GM11168 (cell line): ENCODE measurements at regions not wholly inside any gene's neighbourhood (a gene's known extent, or its start where the extent isn't known, plus 50 kb on each side); places are given as distances from the start of the nearest gene placed in this dataset.
"Not testable (repeated sequence)": the region's sequence is repeated elsewhere in the genome, so short reads cannot be mapped to it uniquely, and the experiment has no call there.

Experiments
- in situ Hi-C: fragments of 300-500 bp; cut with MboI; formaldehyde crosslinking; loops from one replicate; pipeline ENCODE4 v1.12.0; 2022; ENCODE audit warnings: low sequenced_read_pairs; ENCODE audit not compliant: unreplicated experiment

GRCh38 chr12:92396647-92397252 lies 251.1 kb upstream of the BTG1 start:
- in situ Hi-C loops: no loop called here

GRCh38 chr12:92395322-92395721 lies 249.7 kb upstream of the BTG1 start:
- in situ Hi-C loops: no loop called here

- in situ Hi-C loops: no loop called here
Measured at GRCh38 chr12:92394895-92395294, 249.2 kb upstream of the BTG1 start.

- in situ Hi-C loops: no loop called here
Measured at GRCh38 chr12:92393504-92393903, 247.9 kb upstream of the BTG1 start.

- in situ Hi-C loops: not testable (repeated sequence)
Measured at GRCh38 chr12:92391726-92392125, 246.1 kb upstream of the BTG1 start.

GRCh38 chr12:92389466-92389865 lies 243.8 kb upstream of the BTG1 start:
- in situ Hi-C loops: no loop called here

GRCh38 chr12:92385296-92385695 lies 239.7 kb upstream of the BTG1 start:
- in situ Hi-C loops: no loop called here

GRCh38 chr12:92384571-92384970 lies 238.9 kb upstream of the BTG1 start:
- in situ Hi-C loops: no loop called here

- in situ Hi-C loops: no loop called here
Measured at GRCh38 chr12:92382383-92382878, 236.8 kb upstream of the BTG1 start.

- in situ Hi-C loops: no loop called here
Measured at GRCh38 chr12:92381856-92382255, 236.2 kb upstream of the BTG1 start.

- in situ Hi-C loops: no loop called here
Measured at GRCh38 chr12:92378682-92379479, 233.2 kb upstream of the BTG1 start.

GRCh38 chr12:92375504-92375903 lies 229.9 kb upstream of the BTG1 start:
- in situ Hi-C loops: not testable (repeated sequence)

- in situ Hi-C loops: no loop called here
Measured at GRCh38 chr12:92370828-92371227, 225.2 kb upstream of the BTG1 start.

GRCh38 chr12:92369636-92370035 lies 224.0 kb upstream of the BTG1 start:
- in situ Hi-C loops: loop anchor here (10.0 kb wide), 1 partner anchor 195 kb away; no protein-coding TSS in a partner anchor

- in situ Hi-C loops: loop anchor here (10.0 kb wide), 1 partner anchor 196 kb away; no protein-coding TSS in a partner anchor
Measured at GRCh38 chr12:92369056-92369455, 223.4 kb upstream of the BTG1 start.

- in situ Hi-C loops: loop anchor here (10.0 kb wide), 1 partner anchor 199 kb away; no protein-coding TSS in a partner anchor
Measured at GRCh38 chr12:92365836-92366235, 220.2 kb upstream of the BTG1 start.

GRCh38 chr12:92365333-92365732 lies 219.7 kb upstream of the BTG1 start:
- in situ Hi-C loops: loop anchor here (10.0 kb wide), 1 partner anchor 199 kb away; no protein-coding TSS in a partner anchor

GRCh38 chr12:92363295-92364146 lies 217.9 kb upstream of the BTG1 start:
- in situ Hi-C loops: loop anchor here (10.0 kb wide), 1 partner anchor 201 kb away; no protein-coding TSS in a partner anchor

- in situ Hi-C loops: loop anchor here (10.0 kb wide), 1 partner anchor 202 kb away; no protein-coding TSS in a partner anchor
Measured at GRCh38 chr12:92362785-92363184, 217.1 kb upstream of the BTG1 start.

GRCh38 chr12:92362126-92362525 lies 216.5 kb upstream of the BTG1 start:
- in situ Hi-C loops: loop anchor here (10.0 kb wide), 1 partner anchor 203 kb away; no protein-coding TSS in a partner anchor
